HUES6 (cell line): ENCODE measurements at regions not wholly inside any gene's neighbourhood (a gene's known extent, or its start where the extent isn't known, plus 50 kb on each side); places are given as distances from the start of the nearest gene placed in this dataset.

Experiments
- H3K27ac ChIP-seq: 2 replicates; pipeline ENCODE4 v1.7.0; 2013; ENCODE audit warnings: low read depth, mild to moderate bottlenecking, low read length, inconsistent platforms
- H3K27me3 ChIP-seq: 2 replicates; pipeline ENCODE4 v1.6.1; 2013; ENCODE audit warnings: low read length; ENCODE audit not compliant: control insufficient read depth, insufficient read depth
- H3K36me3 ChIP-seq: 2 replicates; pipeline ENCODE4 v1.6.1; 2013; ENCODE audit warnings: low read length; ENCODE audit not compliant: control insufficient read depth, insufficient read depth
- H3K4me1 ChIP-seq: 2 replicates; pipeline ENCODE4 v1.6.1; 2013; ENCODE audit warnings: low read length; ENCODE audit not compliant: control insufficient read depth, insufficient read depth
- H3K4me3 ChIP-seq: 2 replicates; pipeline ENCODE4 v1.5.1; 2013; ENCODE audit warnings: low read depth, low read length
- H3K9ac ChIP-seq: one replicate; pipeline ENCODE4 v1.6.1; 2013; ENCODE audit warnings: mild to moderate bottlenecking, low read length
- H3K9me3 ChIP-seq: 2 replicates; pipeline ENCODE4 v1.6.1; 2013; ENCODE audit warnings: low read depth, low read length; ENCODE audit not compliant: control insufficient read depth, insufficient read depth

GRCh38 chr7:106476751-106477150 lies 184.2 kb downstream of the CCDC71L start:
- Histone ChIP-seq H3K27me3 (no peaks in the 10 kb centered on the region), H3K27ac (no peak overlapping the region), H3K4me3 (no peak overlapping the region), H3K9ac (no peak overlapping the region), H3K36me3 (no peaks in the 10 kb centered on the region), H3K4me1 (no peaks in the 10 kb centered on the region), H3K9me3 (no peaks in the 10 kb centered on the region)

DNA sequence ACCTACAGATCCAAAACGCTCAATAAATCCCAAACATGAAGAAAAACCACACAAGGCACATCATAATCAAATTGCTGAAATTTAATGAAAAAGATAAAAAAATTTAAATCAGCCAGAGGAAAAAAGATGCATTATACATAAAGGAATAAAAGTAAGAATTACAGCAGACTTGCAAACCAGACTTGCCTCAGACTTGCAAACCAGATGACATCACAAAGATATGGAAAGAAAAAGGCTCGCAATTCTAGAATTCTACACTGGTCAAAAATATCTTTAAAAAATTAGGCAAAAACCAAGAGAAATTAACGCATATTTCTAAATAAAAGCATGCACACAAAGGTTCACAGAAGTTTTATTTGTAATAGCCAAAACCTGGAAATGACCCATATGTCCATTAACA lies 188.0 kb upstream of the NAMPT start:
- Histone ChIP-seq H3K9me3 (0 out of 2 replicates have a peak, but pooled peaks cover 4% of the 10 kb centered on the region), H3K27ac (no peak overlapping the region), H3K4me3 (no peak overlapping the region), H3K9ac (no peak overlapping the region), H3K36me3 (no peaks in the 10 kb centered on the region), H3K27me3 (no peaks in the 10 kb centered on the region), H3K4me1 (peaks cover 10% of the 10 kb centered on the region; the same call in 1 of the 2 replicates)

DNA sequence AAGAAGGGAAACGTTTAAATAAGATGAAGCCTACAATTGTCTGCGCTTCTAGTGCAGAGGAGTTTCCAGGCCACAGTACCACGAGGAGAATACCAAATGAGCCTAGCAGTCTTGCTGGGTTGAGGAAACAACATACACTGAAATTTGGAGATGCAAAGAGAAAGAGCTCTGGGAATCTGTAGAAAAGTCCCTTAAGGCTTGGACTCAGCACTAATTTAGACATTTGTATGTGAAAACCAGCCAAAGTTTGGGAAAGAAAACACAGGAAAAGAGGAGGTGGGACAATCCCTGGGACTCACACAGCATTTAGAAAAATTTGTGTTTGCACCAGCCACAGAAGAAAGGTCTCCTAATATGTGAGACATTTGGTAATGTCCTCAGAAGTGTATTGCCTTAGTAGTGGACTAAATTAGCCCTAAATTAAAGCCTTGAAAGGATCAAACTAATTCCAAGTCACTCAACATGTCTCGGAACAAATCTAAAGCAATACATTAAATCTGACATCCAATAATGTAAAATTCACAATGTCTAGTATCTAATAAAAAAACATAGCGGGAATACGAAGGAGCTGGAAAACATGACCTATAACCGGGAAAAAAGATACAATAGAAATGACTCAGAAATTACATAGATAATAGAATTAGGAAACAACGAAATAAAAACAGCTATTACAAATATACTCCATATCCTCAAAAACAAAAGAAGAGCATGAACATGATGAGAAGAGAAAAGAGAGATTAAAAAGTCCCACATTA lies 187.1 kb upstream of the NAMPT start:
- no peak overlapping the region for H3K4me3 ChIP-seq
- no peak overlapping the region for H3K27ac ChIP-seq
- no peaks in the 10 kb centered on the region for H3K36me3 ChIP-seq
- no peak overlapping the region for H3K9ac ChIP-seq
- H3K27me3 ChIP-seq = no peaks in the 10 kb centered on the region
- 0 out of 2 replicates have a peak, but pooled peaks cover 4% of the 10 kb centered on the region for H3K9me3 ChIP-seq
- H3K4me1 ChIP-seq = peaks cover 10% of the 10 kb centered on the region; the same call in 1 of the 2 replicates

GRCh38 chr7:106471021-106471420 lies 186.2 kb upstream of the NAMPT start:
- Histone ChIP-seq H3K36me3 (no peaks in the 10 kb centered on the region), H3K27me3 (no peaks in the 10 kb centered on the region), H3K27ac (no peak overlapping the region), H3K9ac (no peak overlapping the region), H3K4me1 (peaks cover 10% of the 10 kb centered on the region; the same call in 1 of the 2 replicates), H3K4me3 (no peak overlapping the region), H3K9me3 (0 out of 2 replicates have a peak, but pooled peaks cover 4% of the 10 kb centered on the region)

DNA sequence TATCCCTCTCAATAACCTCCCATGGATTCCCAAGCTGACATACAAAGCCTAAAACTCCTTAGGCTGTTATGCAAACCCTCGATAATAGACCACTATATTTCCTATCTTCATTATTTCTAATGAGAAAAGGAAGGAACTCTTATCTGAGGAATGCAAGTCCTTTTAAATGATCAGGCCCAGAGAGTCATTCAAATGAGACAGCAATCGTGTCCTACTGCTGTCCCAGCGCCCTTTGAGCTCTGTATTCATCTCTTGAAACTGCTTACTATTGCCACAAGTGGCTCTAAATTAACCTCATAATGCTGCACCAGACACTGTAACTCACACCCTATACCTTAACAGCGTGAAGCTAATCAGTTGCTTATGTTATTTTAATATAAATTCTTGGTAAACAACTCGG lies 182.1 kb upstream of the NAMPT start:
- Histone ChIP-seq H3K36me3 (no peaks in the 10 kb centered on the region), H3K9ac (no peak overlapping the region), H3K4me3 (no peak overlapping the region), H3K27ac (no peak overlapping the region; the same call in 1 of the 2 replicates), H3K27me3 (no peaks in the 10 kb centered on the region), H3K9me3 (0 out of 2 replicates have a peak, but pooled peaks cover 4% of the 10 kb centered on the region), H3K4me1 (peaks cover 16% of the 10 kb centered on the region; the same call in 1 of the 2 replicates)

GRCh38 chr7:106465704-106466468 lies 181.1 kb upstream of the NAMPT start:
- Histone ChIP-seq H3K4me3 (no peak overlapping the region), H3K36me3 (no peaks in the 10 kb centered on the region), H3K9ac (no peak overlapping the region), H3K27ac (no peak overlapping the region; the same call in 1 of the 2 replicates), H3K4me1 (peaks cover 16% of the 10 kb centered on the region; the same call in 1 of the 2 replicates), H3K9me3 (0 out of 2 replicates have a peak, but pooled peaks cover 4% of the 10 kb centered on the region), H3K27me3 (no peaks in the 10 kb centered on the region)

DNA sequence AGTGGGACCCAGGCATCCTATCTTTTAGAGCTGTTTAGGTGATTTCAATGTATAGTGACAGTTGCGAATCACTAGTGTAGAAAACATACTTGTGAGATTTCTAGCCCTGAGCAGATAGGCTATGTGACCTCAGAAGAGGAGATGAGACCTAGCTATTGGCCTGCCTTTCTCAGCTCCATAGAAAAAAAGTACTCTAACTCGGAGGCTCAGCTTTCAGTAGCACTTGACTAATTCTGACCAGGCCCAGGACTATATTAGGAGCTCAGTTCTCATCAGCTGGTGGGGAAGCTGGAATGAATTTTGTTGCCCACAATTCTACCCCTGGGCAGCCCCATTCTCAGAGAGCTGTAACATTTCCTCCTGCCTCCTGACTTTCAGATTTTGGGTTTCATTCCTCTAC lies 179.9 kb upstream of the NAMPT start:
- Histone ChIP-seq H3K4me1 (peaks cover 16% of the 10 kb centered on the region; the same call in 1 of the 2 replicates), H3K36me3 (no peaks in the 10 kb centered on the region), H3K9me3 (0 out of 2 replicates have a peak, but pooled peaks cover 4% of the 10 kb centered on the region), H3K27ac (no peak overlapping the region), H3K4me3 (no peak overlapping the region), H3K27me3 (no peaks in the 10 kb centered on the region), H3K9ac (no peak overlapping the region)

GRCh38 chr7:106463851-106464611 lies 179.2 kb upstream of the NAMPT start:
- no peaks in the 10 kb centered on the region for H3K27me3 ChIP-seq
- peaks cover 15% of the 10 kb centered on the region; the same call in 1 of the 2 replicates for H3K4me1 ChIP-seq
- no peaks in the 10 kb centered on the region for H3K36me3 ChIP-seq
- H3K27ac ChIP-seq = no peak overlapping the region
- 0 out of 2 replicates have a peak, but pooled peaks cover 5% of the 10 kb centered on the region for H3K9me3 ChIP-seq
- H3K4me3 ChIP-seq = no peak overlapping the region
- no peak overlapping the region for H3K9ac ChIP-seq

DNA sequence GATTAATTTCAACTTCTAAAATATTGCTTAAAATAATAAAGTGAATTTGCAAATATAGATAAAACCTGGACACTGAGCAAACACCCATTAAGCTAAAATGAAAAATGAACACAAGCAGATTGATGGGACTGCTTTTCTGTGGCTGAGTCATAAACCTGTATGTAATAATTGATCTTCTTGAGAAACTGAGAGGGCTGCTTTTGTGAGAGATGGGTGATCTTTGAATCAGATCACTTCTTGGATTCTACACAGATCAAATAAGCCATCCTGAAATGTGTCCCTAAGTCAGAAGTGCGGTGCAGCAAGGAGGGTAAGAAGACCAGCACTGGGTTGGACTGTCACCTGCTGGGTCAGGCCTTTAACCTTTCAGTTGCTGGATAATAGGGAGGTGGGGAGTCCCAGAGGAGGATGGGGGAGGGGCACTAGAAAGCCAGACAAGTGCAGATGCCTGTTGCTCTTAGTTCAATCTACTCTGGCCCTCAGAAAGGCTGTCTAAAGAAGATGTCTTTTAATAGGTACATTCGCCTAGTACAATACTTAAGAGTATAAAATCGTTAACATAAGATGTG lies 178.2 kb upstream of the NAMPT start:
- H3K4me1 ChIP-seq = peaks cover 6% of the 10 kb centered on the region; the same call in 1 of the 2 replicates
- no peaks in the 10 kb centered on the region for H3K27me3 ChIP-seq
- no peaks in the 10 kb centered on the region for H3K36me3 ChIP-seq
- H3K9me3 ChIP-seq = peaks cover 11% of the 10 kb centered on the region
- H3K4me3 ChIP-seq = no peak overlapping the region
- H3K27ac ChIP-seq = no peak overlapping the region
- H3K9ac ChIP-seq = no peak overlapping the region

DNA sequence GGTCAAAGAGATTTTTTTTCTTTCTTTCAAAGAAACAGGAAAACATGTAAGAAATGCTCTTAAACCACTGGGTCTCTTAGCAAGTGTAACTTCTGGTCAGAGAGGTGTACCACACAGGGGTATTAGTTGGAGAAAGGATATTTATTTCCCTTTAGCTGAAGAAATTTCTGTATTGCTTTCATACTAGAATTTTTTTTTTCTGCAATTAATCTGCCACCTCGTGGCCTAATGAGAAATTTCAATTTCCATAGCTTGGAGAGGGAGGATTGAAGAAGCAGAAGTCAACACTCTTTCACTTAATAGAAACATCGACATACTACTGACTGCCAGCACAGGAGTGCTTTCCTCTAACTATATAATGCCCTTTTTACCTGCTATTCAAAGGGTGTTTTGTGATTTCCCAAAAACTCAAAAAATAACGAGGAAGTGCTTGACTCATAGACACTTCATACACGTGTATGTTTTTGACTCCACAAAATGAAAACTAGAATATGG lies 177.6 kb upstream of the NAMPT start:
- H3K9ac ChIP-seq = no peak overlapping the region
- H3K9me3 ChIP-seq = peaks cover 16% of the 10 kb centered on the region
- H3K27me3 ChIP-seq = no peaks in the 10 kb centered on the region
- H3K27ac ChIP-seq = no peak overlapping the region
- H3K4me1 ChIP-seq = peaks cover 6% of the 10 kb centered on the region; the same call in 1 of the 2 replicates
- H3K4me3 ChIP-seq = no peak overlapping the region
- no peaks in the 10 kb centered on the region for H3K36me3 ChIP-seq
